Suprapubic skin (tissue), 4 donors: ENCODE measurements at regions not wholly inside any gene's neighbourhood (a gene's known extent, or its start where the extent isn't known, plus 50 kb on each side); places are given as distances from the start of the nearest gene placed in this dataset.

Experiments
- DNase-seq, 2 donors: peaks; one replicate each; pipeline ENCODE4 v3.0.0-alpha.2; 2019; ENCODE audit warnings: low spot score in 2 of 2
- H3K27ac ChIP-seq: fragments of 200-600 bp; sonication (generic); one replicate; pipeline ENCODE4 v1.5.1; 2019
- H3K27me3 ChIP-seq: fragments of 200-600 bp; sonication (generic); one replicate; pipeline ENCODE4 v1.5.1; 2019
- H3K36me3 ChIP-seq: fragments of 200-600 bp; sonication (generic); one replicate; pipeline ENCODE4 v1.5.1; 2019
- H3K4me1 ChIP-seq: fragments of 200-600 bp; sonication (generic); one replicate; pipeline ENCODE4 v1.5.1; 2019
- H3K4me3 ChIP-seq: fragments of 200-600 bp; sonication (generic); one replicate; pipeline ENCODE4 v1.5.1; 2019; ENCODE audit warnings: mild to moderate bottlenecking
- H3K9me3 ChIP-seq: fragments of 200-600 bp; sonication (generic); one replicate; pipeline ENCODE4 v1.5.1; 2019
- EP300 ChIP-seq: sonication (generic); formaldehyde crosslinking; IDR thresholded peaks from one replicate; pipeline ENCODE4 v1.6.1; 2017; ENCODE audit warnings: antibody characterized with exemption
- POLR2A ChIP-seq, 2 donors: fragments of 450-650 bp; IDR thresholded peaks; one replicate each; pipeline ENCODE4 v1.6.1; 2017; ENCODE audit warnings: antibody characterized with exemption in 2 of 2, mild to moderate bottlenecking in 2 of 2, moderate library complexity in 2 of 2
- POLR2AphosphoS5 ChIP-seq, 3 donors: sonication (generic); formaldehyde crosslinking; IDR thresholded peaks; one replicate each; pipeline ENCODE4 v1.6.1; 2017; ENCODE audit warnings: antibody characterized with exemption in 3 of 3
- WGBS: methylation state at CpG from one replicate; pipeline ENCODE4 v1.1.5; 2018; 5-methylcytosine and 5-hydroxymethylcytosine counted together
- TF ChIP-seq, protein P1 (sequence below), 2 donors: fragments of 200-600 bp in 1 of 2; fragments of 450-650 bp in 1 of 2; sonication (generic) in 1 of 2; IDR thresholded peaks; one replicate each; pipeline ENCODE4 v1.5.1; 2016 to 2019; ENCODE audit warnings: antibody characterized with exemption in 2 of 2, mild to moderate bottlenecking in 1 of 2, moderate library complexity in 1 of 2

DNA sequence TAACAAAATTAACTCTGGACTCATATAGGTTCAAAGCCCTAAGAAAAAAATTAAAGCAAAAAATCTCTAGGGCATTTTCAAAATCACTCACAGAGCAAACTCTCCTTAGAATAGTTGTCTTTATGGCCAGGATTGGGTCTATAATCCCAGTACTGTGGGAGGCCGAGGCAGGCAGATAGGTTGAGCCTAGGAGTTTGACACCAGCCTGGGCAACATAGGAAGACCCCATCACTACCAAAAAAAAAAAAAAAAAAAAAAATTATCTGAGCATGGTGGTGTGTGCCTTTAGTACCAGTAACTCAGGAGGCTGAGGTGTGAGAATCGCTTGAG lies 378.1 kb upstream of the TGFBR2 start:
- TF ChIP-seq POLR2AphosphoS5 (IDR thresholded peaks at IDR 0.05) (no peak), POLR2A (IDR thresholded peaks at IDR 0.05) (no peak), EP300 (no peak)
- TF ChIP-seq, protein P1, sequence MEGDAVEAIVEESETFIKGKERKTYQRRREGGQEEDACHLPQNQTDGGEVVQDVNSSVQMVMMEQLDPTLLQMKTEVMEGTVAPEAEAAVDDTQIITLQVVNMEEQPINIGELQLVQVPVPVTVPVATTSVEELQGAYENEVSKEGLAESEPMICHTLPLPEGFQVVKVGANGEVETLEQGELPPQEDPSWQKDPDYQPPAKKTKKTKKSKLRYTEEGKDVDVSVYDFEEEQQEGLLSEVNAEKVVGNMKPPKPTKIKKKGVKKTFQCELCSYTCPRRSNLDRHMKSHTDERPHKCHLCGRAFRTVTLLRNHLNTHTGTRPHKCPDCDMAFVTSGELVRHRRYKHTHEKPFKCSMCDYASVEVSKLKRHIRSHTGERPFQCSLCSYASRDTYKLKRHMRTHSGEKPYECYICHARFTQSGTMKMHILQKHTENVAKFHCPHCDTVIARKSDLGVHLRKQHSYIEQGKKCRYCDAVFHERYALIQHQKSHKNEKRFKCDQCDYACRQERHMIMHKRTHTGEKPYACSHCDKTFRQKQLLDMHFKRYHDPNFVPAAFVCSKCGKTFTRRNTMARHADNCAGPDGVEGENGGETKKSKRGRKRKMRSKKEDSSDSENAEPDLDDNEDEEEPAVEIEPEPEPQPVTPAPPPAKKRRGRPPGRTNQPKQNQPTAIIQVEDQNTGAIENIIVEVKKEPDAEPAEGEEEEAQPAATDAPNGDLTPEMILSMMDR (IDR thresholded peaks at IDR 0.05): no peak
- no peak overlapping the region for H3K27ac ChIP-seq
- H3K36me3 ChIP-seq: no peaks in the 10 kb centered on the region
- H3K4me1 ChIP-seq: peaks cover 12% of the 10 kb centered on the region
- no peaks in the 10 kb centered on the region for H3K9me3 ChIP-seq
- H3K4me3 ChIP-seq: no peak overlapping the region
- no peaks in the 10 kb centered on the region for H3K27me3 ChIP-seq
- DNase-seq: no peak
- 91% methylated on average over 2 of the region's 2 CpGs for WGBS

DNA sequence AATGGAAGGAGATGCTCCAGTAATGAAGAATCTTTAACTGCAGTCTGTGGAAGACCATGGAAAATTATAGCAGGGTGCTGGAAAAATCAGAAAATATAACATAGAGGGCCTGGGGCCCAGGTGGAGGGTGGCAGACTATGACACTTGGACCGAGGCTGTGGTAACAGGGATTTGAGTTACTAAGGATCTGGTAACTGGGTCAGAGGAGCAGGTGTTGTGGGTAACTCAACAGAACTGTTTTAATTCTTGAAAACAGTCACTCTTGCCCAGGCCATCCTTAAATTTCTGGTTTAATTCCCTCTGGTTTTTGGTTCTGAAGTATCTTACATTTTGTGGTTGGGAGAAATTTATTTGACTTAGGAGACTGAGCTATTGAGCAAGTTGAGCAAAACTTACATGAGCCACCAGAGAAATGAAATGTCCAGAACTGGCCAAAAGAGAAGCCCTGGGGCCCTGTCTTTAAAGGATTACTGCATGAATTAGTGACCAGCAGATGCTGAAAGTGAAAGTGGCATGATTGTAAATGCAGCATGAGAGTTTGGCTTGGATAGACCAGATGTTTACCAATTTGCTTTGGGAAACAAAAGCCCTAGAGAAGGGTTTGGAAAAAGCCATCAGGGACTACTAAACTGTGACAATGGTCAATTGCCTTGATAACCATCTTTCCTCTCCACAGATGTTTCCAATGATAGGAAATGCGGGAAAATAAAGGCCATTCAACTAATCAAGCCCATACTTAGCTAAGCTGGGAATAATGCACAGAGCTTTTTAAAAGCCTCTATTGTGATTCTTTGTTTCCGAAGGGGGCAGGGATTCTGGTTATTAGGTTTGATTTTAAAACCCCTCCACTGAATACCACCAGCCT lies 374.9 kb upstream of the TGFBR2 start:
- H3K36me3 ChIP-seq: no peaks in the 10 kb centered on the region
- no peak overlapping the region for H3K4me3 ChIP-seq
- no peaks in the 10 kb centered on the region for H3K27me3 ChIP-seq
- no peaks in the 10 kb centered on the region for H3K9me3 ChIP-seq
- 72% methylated on average over 3 of the region's 3 CpGs for WGBS
- H3K4me1 ChIP-seq: peaks cover 16% of the 10 kb centered on the region
- peak overlapping the region; percentile 8 for H3K27ac ChIP-seq
- no peak for DNase-seq
- TF ChIP-seq POLR2AphosphoS5 (IDR thresholded peaks at IDR 0.05) (peak in 1 of 3 donors; percentile 52), EP300 (no peak), POLR2A (IDR thresholded peaks at IDR 0.05) (no peak)
- TF ChIP-seq, protein P1 (IDR thresholded peaks at IDR 0.05): no peak

DNA sequence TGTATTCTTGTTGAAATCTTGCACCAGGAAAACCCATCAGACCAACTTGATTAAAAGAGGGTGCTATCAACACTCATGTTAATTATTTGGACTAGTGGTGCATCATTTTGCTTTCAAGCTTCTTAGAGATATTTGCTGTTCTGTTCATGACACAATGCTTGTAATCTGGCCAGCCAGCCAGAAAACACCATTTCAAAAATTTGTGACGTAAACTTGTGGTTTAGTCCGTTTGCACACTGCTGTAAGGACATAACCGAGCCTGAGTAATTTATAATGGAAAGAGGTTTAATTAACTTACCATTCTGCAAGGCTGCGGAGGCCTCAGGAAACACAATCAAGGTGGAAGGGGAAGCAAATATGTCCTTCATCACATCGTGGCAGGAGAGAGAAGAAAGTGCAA lies 374.3 kb upstream of the TGFBR2 start:
- DNase-seq: no peak
- Histone ChIP-seq H3K27ac (peak overlapping the region; percentile 18), H3K9me3 (no peaks in the 10 kb centered on the region), H3K27me3 (no peaks in the 10 kb centered on the region), H3K4me1 (peaks cover 16% of the 10 kb centered on the region), H3K4me3 (no peak overlapping the region), H3K36me3 (no peaks in the 10 kb centered on the region)
- 55% methylated on average over 5 of the region's 5 CpGs for WGBS
- no peak for TF ChIP-seq POLR2A (IDR thresholded peaks at IDR 0.05)
- TF ChIP-seq POLR2AphosphoS5 (IDR thresholded peaks at IDR 0.05): no peak
- TF ChIP-seq, protein P1 (IDR thresholded peaks at IDR 0.05): no peak
- TF ChIP-seq EP300: no peak

DNA sequence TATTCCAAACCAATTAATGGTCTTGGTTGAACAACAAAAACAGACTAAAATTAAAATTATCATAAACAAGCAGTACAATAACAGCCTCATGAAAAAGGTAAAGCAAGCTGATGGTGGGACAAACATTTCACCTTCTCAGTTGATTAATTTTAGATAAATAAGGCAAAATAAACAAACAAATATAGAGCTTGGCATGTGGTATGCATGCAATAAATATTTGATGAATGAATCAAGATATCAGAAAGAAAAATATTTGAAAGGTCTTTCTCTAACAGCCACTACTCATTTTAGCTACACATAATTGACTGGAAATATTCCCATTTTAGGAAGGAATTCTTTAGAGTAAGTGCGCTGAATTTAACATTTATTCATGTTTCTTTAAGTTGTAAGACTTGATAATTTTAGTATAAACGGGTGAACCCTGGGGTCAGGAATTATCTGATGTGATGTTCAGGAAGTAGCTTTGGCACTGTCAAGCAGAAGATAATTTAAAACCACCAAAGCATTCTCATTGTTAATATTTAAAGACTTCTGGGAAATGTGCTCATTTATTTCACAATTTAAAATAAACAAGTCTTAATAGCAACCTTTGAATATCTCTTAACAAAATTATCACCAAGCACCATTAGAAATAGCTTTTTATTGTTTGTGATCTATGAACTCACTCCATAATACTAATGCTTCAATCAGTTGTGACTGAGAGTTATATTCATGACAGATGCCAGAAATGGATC lies 372.3 kb upstream of the TGFBR2 start:
- H3K4me3 ChIP-seq: no peak overlapping the region
- no peak overlapping the region for H3K27ac ChIP-seq
- H3K4me1 ChIP-seq: peaks cover 8% of the 10 kb centered on the region
- H3K27me3 ChIP-seq: no peaks in the 10 kb centered on the region
- TF ChIP-seq POLR2AphosphoS5 (IDR thresholded peaks at IDR 0.05): no peak
- TF ChIP-seq, protein P1 (IDR thresholded peaks at IDR 0.05): no peak
- TF ChIP-seq EP300: no peak
- no peak for TF ChIP-seq POLR2A (IDR thresholded peaks at IDR 0.05)
- no peaks in the 10 kb centered on the region for H3K9me3 ChIP-seq
- 36% methylated on average over 2 of the region's 2 CpGs for WGBS
- no peak for DNase-seq
- H3K36me3 ChIP-seq: no peaks in the 10 kb centered on the region

DNA sequence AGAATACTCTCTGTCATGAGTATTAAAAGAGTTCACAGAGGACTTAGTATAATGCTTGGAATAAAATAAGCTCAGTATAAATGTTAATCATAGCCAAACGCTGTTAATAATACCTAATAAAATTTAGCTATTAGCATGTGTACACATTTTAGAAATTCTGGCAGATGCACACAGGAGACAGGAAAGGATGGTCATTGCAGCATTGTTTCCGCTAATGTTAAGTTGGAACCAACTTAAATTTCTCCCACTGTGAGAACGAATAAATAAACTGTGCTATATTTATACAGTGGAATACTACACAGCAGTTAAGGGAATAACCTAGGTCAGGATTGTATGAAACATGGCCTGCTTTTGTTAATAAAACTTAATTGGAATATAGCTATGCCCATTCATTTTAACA lies 370.4 kb upstream of the TGFBR2 start:
- WGBS: 79% methylated on average over 3 of the region's 3 CpGs
- H3K4me1 ChIP-seq: peaks cover 8% of the 10 kb centered on the region
- no peaks in the 10 kb centered on the region for H3K27me3 ChIP-seq
- H3K36me3 ChIP-seq: no peaks in the 10 kb centered on the region
- no peak overlapping the region for H3K4me3 ChIP-seq
- no peak for DNase-seq
- no peak for TF ChIP-seq POLR2A (IDR thresholded peaks at IDR 0.05)
- no peak for TF ChIP-seq POLR2AphosphoS5 (IDR thresholded peaks at IDR 0.05)
- TF ChIP-seq EP300: no peak
- H3K9me3 ChIP-seq: no peaks in the 10 kb centered on the region
- H3K27ac ChIP-seq: no peak overlapping the region
